ENCODE measurements at regions not wholly inside any gene's neighbourhood (a gene's known extent, or its start where the extent isn't known, plus 50 kb on each side); places are given as distances from the start of the nearest gene placed in this dataset.

DNA sequence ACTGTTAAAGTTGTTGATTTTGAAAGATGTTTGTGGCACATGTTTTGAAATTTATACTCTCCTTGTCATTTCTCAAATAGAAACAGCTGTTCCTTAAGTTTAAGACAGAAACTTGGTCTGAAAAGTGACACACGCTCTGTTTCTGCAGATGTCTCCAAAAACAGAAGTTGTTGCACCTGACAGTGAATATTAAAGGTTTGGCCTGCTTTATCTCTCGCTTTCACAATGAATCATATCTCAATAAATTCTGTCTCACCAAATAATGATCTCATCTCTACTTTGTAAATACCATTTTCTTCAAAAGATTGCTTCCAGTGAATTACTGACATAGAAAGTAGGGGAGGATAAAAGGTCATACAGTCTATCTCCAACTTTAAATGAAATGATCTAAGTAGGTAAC is 294.9 kb upstream of the SYT4 start:
- DNase-seq (ENCODE audit: low read depth): no peak

DNA sequence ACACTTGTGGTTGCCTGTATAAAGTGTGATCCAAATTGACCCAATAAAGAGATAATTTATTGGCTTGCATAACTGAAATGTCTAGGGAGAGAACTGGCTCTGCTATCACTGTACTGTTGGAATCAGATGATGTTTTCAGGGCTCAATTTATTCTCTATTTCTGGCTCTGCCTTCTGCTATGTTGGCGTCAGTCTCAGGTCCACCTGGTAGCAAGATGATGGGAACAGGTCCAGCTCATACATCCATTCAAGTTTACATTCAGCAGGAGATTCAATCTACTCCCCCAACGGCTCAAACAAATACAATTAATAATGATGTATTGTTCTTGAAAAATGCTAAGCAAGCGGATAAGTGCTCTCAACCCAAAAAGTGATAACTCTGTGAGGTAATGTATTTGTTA is 297.7 kb upstream of the SYT4 start:
- no peak for DNase-seq (ENCODE audit: low read depth)

DNA sequence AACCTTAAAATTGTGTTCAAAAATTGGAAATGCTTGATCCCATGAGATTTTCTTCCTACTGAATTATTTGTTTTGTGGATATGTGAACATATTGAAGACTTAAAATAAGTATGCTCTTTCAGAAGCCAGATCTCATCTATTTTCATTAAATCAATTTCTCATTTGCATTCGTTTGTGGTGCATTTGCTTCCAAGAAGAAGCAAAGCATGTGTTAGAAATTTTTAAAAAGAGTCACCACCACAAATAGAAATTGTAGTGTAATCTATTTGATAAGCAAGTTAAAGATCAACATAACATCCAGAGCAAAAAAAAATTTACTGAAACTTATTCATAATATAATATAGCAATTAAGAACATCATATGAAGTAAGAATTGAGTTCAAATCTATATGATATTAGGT is 300.9 kb upstream of the SYT4 start:
- DNase-seq (ENCODE audit: low read depth): no peak

DNA sequence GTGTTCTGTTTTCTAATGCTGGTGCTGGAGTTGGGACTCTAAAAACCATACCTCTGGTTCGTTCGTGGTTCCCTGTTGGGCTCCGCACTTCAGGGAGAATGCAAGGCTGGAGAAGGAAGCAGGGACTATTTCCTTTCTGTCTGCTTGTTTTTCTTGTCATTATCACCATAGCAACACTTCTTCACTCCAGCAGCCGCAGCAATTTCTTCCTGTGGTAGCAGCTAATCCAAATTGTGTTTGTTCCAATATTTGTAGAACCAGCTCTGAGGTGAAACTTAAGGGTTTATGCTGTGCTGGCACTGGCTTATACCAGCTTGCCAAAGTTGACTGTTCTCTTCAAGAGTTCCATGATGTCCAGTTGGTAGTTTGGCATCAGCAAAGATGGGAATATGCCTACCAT is 301.4 kb upstream of the SYT4 start:
- peak; percentile 41 for DNase-seq (ENCODE audit: low read depth)

DNA sequence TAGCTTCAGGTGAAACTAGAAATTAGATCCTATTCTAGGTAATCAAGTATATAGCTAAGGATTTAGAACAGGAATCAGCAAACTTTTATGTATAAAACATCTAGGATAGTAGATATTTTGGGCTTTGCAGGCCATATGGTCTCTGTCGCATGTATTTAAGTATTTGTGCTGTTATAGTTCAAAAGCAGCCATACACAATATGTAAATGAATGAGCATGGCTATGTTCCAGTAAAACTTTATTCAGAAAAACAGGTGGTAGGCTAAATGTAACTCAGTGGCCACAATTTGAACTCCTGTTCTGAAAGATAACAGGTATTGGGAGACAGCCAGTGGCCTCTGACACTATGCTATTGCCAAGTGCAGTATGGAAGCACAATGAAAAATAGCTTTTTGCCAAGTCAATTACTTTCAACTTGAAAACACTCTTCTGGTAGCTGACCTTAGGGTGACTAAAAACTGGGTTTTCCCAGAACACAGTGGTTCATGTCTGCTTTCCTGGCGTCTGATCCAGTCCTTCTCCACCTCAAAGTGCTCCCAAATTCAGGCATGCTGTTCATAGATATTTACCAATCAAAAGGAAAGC is 304.7 kb upstream of the SYT4 start:
- no peak for DNase-seq (ENCODE audit: low read depth)

DNA sequence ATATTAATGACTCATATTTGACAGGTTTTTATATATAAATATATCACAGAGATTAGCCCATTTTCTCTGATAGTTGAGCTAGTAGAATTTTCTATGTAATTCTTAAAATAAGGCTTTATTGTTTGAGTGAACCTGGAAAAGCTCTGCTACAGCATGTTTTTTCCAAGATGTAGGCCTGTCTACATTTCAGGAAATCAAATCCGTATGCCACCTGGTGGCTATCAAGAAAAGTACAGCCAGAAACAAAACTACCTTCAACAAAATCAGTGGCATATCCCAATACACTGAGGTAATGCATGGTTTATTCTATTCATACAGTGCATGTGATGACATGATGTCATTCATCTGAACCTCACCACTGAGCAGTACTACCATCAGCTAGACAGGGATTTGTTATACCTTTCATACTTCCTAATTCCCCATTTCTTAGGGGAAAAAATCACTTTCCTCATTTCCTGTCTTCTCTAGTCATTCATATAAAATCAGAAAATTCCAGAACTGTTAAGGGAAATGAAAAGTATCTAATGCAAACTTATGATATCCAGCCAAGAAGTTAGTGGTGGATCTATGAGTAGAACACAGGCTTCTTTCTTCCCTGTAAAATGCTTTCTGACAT is 310.4 kb upstream of the SYT4 start:
- peak; percentile 54 for DNase-seq (ENCODE audit: low read depth)

DNA sequence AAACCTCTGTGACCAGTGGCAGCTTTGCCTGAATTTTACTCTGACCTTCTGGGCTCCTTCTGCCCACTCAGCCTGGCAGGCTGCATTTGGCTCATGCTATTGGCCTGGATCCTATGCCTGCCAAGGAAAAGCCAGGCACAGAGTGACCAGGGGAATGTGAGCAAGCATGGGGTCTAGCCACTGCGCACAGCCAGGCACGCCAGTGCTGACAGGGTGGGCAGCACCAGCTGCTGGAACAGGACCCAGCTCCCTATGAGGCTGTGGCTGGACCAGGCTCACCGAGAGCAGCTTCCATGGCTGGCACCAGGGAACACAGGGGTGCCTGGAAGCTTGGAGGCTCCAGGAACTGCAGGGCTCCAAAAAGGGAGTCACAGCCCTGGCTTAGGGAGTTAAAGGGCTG is 311.5 kb upstream of the SYT4 start:
- no peak for DNase-seq (ENCODE audit: low read depth)

DNA sequence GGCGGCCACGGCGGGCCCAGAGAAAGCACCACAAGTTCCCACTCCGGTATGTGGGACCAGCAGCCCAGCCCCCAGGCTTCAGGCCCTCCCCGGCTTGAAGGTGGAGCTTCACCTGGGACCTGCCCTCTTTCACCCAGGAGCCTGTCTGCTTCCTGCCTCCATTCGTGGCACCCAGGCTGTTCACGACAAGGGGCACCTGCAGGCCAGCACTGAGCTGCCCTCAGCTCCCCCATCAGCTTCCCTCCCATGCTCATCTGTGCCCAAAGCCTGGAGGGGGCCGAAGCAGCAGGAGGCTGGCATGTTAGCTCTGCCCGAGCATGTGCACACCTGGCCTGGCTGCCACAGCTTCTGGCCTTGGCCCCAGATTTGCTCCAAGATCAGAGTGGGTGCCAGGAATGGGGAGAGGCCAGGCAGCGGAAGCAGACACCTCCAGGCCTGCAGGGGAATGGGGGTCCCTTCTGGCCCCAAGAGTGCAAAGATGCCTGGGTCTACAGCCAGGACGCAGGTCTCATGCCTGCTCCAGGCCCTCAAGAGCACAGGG is 312.4 kb upstream of the SYT4 start:
- no peak for DNase-seq (ENCODE audit: low read depth)

DNA sequence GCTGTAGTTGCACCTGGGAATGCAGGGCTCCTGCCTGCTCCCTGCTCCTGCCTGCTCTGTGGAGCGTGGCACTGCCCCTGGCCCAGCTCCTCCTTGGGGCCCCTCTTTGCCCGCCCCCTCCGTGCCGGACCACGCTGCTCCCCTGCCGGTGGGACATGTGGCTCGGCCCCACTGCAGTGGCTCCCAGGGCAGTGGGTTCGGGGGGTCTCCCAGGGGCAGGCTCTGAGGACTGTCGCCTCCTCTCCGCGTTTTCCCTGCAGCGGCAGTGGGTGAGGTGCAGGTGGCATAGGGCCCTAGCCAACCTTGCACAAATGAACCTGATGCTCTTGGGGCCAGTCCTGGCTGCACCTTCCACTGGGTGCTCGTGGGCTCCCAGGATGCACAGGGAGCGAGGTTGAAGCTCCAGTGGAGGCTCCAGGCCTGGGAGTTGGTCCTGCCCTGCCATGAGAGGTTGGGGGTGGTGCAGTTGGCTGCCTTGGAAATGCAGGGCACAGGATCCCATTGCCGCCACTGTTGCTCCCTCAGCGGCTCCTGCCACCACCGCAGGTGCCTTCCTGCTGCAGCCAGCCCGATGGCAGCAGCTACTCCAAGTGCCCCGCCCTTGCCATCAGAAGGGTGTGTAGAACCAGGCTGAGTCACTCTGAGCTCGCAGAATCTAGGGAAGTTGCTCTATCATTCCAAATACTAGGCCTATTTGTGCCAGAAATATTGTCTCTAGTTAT is 313.1 kb upstream of the SYT4 start:
- no peak for DNase-seq (ENCODE audit: low read depth)

DNA sequence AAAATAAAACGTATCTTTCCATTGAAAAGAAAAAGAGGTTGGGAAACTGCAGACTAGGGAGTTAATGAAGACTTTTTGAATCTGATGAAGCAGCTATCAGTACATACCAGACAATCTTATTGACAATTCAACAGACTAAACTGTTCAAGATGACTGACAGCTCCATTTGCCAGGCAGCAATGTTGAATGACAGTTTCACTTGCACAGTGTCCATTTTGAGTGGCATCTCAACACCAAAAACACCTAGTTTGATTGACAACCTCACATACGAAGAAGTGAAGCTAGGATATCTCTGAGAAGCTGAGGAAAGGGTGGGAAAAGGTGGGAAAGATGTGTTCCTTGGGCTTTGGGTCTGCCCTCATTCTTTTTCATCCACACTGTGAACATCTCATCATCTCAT is 315.0 kb upstream of the SYT4 start:
- no peak for DNase-seq (ENCODE audit: low read depth)

DNA sequence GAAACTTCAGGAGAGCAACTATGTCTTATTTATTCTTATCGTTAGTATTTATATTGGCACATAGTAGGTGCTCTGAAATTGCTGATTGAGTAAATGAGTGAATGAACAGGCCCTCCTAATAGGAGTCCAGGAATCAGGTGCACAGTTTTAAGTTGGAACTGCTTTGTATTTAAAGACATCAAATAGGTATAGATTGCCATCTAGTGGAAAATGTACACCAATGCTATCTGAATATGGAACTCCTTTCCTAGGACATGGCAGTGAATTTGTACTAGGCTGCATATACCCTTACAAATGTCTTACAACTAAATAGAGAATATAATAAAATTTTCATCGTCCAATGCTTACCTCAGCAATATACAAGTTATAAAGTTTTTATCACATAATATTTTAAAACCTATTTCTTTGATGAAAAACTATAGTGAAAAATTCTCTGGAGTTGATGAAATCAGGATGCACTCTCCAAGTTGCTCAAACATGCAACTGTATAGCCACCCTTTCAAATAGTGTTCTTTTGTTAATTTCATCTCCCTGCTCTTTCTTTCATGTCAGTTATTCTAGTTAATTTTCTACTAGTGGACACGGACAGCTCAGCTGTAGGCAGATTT is 318.9 kb upstream of the SYT4 start:
- DNase-seq (ENCODE audit: low read depth): peak; percentile 60

DNA sequence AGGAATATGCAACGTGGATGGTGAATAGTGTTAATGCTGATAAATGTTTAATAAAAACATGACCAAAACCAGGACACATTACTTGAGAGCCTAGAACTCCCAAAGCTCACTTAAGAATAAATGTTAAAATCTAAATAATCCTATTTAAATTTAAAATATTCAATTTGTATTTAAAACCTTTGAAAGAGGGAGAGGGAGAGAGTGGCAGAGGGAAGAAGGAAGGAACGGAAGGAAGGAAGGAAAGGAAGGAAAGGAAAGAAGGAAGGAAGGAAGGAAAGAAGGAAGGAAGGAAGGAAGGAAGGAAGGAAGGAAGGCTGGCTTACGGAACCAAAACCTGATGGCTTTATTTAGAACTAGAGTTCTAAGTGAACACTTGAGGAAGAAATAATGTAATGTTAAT is 324.1 kb upstream of the SYT4 start:
- no peak for DNase-seq (ENCODE audit: low read depth)

DNA sequence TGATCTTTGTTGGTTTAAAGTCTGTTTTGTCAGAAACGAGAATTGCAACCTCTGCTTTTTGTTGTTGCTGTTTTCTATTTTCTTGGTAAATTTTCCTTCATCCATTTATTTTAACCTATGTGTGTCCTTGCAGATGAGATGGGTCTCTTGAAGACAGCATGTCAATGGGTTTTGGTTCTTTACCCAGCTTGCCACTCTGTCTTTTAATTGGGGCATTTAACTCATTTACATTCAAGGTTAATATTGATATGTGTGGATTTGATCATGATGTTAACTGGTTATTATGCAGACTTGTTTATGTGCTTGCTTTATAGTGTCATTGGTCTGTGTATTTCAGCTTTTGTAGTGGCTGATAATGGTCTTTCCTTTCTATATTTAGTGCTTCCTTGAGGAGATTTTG is 327.9 kb upstream of the SYT4 start:
- DNase-seq (ENCODE audit: low read depth): no peak

DNA sequence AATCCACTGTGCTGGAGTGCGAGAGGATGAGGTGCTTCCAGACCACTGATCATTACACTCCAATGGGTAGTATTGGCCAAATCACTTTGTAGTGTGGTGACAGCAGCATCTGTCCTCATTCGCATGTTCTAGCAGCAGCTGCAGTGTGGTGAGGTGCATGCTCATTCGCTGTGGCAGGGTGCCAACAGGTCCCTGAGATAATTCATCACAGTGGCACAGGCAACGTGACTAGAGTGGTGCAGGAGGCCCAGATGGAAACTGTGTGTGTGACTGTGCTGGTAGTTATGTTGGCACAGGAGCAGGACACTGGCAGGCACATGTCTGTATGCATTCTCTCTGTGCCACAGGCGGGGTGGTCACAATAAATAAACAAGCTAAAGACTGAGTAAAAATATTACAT is 329.5 kb upstream of the SYT4 start:
- no peak for DNase-seq (ENCODE audit: low read depth)

DNA sequence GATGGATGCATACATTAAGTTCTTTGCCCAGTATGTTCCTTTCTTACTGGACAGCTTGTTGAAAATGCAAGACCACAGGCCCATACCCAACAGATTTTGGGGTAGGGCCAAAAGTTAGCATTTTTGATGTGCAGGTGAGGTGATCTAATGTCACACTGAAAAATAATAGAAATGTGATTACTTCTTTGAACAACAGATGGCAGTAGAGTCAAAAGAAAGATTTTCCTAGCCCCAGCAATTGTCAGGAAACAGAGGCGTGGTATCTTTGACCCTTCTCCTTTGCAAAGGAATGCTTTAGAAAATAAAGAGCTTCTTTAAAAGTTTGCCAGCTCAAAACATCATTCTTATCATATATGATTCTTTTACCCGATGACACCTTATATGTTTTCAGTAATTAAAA is 343.6 kb upstream of the SYT4 start:
- DNase-seq (ENCODE audit: low read depth): peak; percentile 35

DNA sequence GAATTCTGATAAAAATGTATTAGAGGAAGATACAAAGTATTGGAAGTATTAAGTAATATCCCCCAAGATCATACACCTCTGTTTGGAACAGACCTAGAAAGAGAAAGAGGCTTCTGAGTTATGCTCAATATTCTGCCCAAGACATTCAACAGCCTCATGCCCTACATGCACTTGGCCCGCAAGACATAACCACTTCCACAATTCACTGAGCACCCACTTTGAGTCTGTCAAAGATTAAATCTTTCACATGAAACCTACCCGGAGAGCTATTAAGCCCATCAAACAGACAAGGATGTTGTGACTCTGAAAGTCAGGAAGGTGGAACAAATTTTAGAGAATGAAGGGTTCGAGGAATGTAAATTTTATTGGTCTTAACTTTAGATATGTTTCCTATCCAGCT is 344.7 kb upstream of the SYT4 start:
- DNase-seq (ENCODE audit: low read depth): peak; percentile 5

DNA sequence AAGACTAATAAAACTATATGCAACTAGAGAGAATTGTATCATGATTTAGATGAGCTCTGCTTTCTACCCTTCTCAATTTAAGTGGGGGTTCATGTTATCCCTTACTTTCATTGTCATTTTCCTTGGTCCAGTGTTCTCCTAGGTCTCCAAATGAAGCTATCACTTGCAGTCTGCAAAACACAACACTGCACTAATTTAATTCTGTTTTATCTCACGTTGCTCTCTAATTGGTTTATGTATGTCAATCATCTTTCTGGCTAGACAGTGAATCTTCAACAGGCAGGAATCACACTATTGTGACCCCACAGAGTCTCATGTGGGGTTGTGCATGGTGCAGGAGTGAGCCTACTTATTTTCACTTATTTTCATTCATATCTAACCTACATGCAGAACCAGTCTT is 348.3 kb upstream of the SYT4 start:
- no peak for DNase-seq (ENCODE audit: low read depth)

DNA sequence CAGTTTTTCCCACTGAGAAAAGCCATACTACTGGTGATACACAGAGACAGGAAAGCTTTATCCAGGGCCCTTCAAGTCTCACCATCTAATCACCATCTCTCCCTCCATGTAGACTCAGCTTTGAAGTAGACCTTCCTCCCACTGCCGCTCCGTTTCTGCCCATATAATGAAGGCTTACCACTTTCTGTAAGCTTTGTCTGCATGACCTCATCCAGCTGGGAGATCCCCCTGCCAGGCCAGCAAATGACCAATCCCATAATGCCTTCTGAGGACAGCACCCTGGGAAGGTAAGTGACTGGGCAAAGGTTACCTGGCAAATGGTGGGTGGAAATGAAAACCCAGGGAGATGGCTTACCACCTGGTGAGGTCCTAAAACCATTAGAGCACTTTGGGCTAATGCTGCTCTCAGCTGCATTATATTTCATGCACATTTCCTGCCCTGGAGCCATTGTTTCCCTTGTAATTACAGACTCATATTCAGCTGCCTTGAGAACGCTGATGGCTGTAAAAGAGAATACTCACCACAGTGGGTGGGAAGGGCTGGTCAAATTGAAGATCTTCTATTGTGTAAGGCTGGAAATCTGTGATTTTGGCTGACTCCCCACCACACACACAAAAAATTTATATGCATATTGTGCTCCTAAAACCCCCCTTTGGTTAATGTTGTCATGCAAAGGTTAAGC is 350.7 kb upstream of the SYT4 start:
- DNase-seq (ENCODE audit: low read depth): no peak

DNA sequence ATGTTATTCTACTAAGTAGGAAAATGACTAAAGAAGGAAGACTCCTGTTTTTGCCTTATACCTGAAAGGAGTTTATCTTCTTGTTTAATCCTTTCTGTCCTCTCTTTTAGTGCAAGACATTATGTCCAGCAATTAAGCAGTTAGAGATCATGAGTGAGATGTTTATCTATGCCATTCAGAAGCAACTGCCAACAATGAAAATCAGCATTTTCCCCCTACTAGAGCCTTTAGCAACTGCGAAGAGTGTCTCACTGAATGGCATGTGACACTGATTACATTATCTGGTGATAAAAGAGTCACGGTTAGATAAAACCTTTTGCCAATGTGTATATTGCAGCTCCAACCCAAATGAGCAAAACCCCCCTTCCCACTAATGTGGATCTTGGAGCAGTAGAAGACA is 357.7 kb upstream of the SYT4 start:
- DNase-seq (ENCODE audit: low read depth): no peak

DNA sequence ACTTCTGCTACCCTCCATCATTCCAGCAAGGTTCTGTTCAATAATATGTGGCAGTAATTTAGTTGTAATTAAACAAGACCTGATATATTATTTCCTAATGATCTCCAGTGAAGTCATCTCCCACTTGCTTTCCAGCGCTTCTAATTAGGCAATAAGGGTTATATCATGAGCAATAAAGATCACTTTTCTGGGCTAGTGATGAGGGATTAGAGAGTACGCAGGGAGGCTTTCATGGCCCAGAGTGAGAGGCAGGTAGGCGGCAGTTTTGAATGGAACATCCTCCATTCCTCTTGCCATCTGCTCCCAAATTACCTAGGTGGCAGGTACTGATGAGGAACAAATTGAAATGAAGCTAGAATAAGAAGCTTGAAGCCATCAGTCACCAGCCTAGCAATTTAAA is 358.1 kb upstream of the SYT4 start:
- DNase-seq (ENCODE audit: low read depth): no peak

DNA sequence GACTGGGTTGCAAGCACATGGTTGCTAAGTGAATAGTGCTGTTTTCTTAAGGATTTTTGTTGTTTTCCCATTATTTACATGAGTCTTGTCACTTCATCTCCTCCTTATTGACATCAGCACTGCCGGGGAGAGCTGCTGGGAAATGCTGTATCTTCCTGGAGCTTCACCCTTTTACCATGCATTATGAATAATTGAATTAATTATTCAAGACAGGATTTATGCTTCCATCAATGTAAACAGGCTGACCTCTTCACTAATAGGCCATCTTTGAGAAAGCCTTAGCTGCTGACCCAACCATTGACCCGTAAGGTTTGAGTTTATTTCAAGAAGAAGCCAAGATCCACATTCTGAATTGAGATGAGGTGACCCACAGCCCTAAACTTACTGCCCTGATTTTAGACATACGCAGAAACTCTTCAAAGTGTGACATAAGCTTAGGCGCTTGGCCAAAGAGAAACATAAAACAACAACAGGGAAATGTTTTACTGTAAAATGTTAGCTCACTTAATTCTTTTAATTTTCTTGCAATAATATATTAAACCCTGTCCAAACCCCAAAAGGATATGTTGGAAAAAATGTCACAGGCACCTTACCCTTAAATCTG is 365.5 kb upstream of the SYT4 start:
- DNase-seq (ENCODE audit: low read depth): no peak

DNA sequence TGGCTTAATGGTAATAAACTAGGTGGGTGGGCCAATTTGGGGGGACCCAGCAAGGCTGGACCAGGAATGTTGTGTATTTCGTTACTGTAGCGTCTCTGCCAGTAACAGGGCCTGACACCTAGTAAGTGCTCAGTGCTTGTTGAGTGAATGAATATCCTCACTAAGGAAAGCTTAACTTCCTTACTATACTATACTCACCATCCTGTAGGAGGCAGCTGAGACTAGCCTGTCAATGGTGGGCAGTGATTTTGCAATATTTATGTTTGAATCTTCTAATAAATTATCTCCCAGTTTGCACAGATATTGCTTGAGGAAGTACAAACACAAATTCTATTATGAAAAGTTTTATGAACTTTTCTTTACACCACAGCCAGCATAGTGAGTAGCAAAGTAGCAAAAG is 370.7 kb upstream of the SYT4 start:
- no peak for DNase-seq (ENCODE audit: low read depth)

Data from renal cortical epithelial cell (primary cell).